Heart left ventricle (tissue), 13 donors: ENCODE measurements at regions not wholly inside any gene's neighbourhood (a gene's known extent, or its start where the extent isn't known, plus 50 kb on each side); places are given as distances from the start of the nearest gene placed in this dataset.

Experiments used
- POLR2A ChIP-seq, 2 donors: fragments of 450-650 bp; IDR thresholded peaks; one replicate each; pipeline ENCODE4 v1.6.1; 2017; ENCODE audit warnings: antibody characterized with exemption in 2 of 2, mild to moderate bottlenecking in 2 of 2, moderate library complexity in 2 of 2
- TF ChIP-seq, protein P1 (sequence below), 12 donors: fragments of 200-600 bp; sonication (generic) in 4 of 12; IDR thresholded peaks; one replicate each; pipeline versions ENCODE4 v1.5.0 to v1.8.0; 2018 to 2022; ENCODE audit warnings: antibody characterized with exemption in 12 of 12, mild to moderate bottlenecking in 5 of 12
- donor health status: ischemic (EF 13 %, LVEDD 7.1; RV severe dilation, severe dysfunction).
- donor health status: DM: no; HTN: yes; CAD: no.
- donor health status: DM: no; HTN: no; CAD: no.
- donor health status: ischemic (EF 25% LVEDD 6.9; RV normal size, moderate dysfunction).
- donor health status: ischemic (EF 25% LVEDD 5.7; RV mildly dilated, moderate dysfunction).
- donor health status: ischemic (EF 35%, LVEDD 5.7; RV mildly dilated, moderate dysfunction).
- donor health status: nonischemic (EF 11% LVEDD 7.7; RV severe dilation, severe dysfunction).
- donor health status: DM: yes; HTN: yes; CAD: no.
- donor health status: PGD.
- donor health status: ischemic (EF 29% LVEDD 5.4; RV normal size, mild dysfunction).
- donor health status: nonischemic (EF 23%, LVEDD 6.1; RV moderate dilation, normal function).

DNA sequence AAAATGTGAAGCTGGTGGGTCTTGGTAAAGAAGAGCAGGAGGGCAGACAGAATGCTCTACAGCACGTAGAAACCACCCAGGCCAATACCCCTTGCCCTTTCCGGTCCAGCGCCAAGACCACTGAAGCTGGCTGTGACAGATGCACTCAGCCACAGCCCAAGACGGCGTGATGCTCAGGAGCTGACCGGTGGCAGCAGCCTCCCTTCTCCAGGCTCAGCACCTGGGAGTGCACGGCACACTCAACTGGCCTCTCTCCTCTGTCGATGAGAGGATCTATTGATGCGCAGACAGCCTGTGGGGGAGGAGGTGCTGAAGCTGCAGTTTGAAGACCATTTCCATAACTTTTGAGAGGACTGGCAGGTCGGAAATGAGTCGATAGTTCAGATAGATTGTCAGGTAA is 141.0 kb upstream of the MYT1L start:
- no peak for TF ChIP-seq POLR2A (IDR thresholded peaks at IDR 0.05)
- TF ChIP-seq, protein P1, sequence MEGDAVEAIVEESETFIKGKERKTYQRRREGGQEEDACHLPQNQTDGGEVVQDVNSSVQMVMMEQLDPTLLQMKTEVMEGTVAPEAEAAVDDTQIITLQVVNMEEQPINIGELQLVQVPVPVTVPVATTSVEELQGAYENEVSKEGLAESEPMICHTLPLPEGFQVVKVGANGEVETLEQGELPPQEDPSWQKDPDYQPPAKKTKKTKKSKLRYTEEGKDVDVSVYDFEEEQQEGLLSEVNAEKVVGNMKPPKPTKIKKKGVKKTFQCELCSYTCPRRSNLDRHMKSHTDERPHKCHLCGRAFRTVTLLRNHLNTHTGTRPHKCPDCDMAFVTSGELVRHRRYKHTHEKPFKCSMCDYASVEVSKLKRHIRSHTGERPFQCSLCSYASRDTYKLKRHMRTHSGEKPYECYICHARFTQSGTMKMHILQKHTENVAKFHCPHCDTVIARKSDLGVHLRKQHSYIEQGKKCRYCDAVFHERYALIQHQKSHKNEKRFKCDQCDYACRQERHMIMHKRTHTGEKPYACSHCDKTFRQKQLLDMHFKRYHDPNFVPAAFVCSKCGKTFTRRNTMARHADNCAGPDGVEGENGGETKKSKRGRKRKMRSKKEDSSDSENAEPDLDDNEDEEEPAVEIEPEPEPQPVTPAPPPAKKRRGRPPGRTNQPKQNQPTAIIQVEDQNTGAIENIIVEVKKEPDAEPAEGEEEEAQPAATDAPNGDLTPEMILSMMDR (IDR thresholded peaks at IDR 0.05) = no peak
